ENCODE measurements at regions not wholly inside any gene's neighbourhood (a gene's known extent, or its start where the extent isn't known, plus 50 kb on each side); places are given as distances from the start of the nearest gene placed in this dataset.
A peak's percentile ranks its signal among the peaks of the same experiment; 100 is the strongest.

DNA sequence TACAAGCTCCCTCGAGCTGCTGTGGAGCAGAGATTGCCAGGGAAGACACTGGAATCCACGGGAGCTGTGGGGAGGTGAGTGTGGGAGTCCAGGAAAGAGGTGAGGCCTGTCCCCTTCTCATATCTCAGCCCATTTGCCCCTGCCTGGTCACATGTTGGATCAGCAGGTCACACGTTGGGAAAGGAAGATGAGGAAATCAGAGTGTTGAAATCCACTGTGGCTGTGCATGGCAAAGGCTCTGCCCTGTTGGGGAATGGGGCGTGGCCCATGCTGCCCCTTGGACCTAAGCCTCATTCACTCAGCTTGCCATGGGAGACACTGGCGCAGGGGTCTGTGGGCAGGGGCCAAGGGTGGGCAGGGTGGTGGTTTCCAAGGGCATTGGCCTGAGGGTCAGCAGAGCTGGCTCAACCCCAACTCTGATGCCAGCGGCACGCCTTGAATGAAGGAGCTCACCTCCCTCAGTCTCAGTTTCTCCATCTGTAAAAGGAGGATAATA lies 85.4 kb upstream of the CPEB4 start:
- DNase-seq (ENCODE audit: low spot score) = peak; percentile 48

DNA sequence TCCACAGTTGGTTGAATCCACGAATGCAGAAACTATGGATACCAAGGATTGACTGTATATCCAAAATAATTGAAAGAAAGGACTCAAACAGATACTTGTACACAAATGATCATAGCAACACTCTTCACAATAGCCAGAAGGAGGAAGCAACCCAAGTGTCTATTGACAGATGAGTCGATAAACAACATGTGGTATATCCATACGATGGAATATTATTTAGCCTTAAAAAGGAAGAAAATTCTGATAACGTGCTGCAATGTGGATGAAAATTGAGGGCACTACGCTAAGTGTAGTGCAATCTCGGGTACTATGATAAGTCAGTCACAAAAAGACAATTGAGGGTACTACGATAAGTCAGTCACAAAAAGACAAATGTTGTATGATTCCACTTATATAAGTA lies 83.6 kb upstream of the CPEB4 start:
- no peak for DNase-seq (ENCODE audit: low spot score)

GRCh38 chr5:173806270-173807035 lies 81.7 kb upstream of the CPEB4 start:
- DNase-seq (ENCODE audit: low spot score) = no peak

DNA sequence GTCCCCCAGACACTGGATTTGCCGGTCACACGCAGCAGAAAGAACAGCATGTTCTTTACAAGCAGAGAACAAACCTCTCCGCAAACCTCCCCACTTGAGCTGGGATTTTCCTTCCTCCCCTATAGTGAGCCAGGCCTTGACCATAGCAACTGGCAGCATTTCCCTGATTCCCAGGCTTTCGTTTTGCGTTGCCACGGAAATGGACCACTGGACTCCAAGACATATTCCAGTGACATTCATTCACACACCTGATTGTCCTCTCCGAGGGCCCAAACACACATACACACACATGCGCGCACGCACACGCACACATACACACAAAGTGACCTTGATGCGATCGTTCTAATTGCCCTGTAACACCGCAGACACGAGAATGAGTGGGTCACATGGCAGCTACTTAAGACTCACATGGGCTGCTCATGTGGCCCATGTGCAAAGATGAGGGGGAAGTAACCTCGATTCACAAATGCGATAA lies 80.9 kb upstream of the CPEB4 start:
- no peak for DNase-seq (ENCODE audit: low spot score)

GRCh38 chr5:173808079-173808808 lies 79.9 kb upstream of the CPEB4 start:
- no peak for DNase-seq (ENCODE audit: low spot score)

DNA sequence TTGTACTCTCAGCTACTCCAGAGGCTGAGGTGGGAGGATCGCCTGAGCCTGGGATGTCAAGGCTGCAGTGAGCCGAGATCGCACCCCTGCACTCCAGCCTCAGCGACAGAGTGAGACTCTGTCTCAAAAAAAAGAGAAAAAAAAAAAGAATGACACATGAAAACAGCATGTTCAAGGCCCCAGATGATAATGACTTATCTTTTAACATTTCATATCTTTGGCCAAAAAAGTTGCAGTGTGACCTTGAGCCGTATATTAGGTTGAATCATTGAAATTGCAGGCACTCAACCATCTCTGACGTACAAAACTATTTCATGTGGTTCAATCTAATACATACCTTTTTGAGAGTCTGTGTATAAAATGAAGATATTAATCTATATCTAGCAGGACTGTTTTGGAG lies 79.1 kb upstream of the CPEB4 start:
- DNase-seq (ENCODE audit: low spot score) = no peak

DNA sequence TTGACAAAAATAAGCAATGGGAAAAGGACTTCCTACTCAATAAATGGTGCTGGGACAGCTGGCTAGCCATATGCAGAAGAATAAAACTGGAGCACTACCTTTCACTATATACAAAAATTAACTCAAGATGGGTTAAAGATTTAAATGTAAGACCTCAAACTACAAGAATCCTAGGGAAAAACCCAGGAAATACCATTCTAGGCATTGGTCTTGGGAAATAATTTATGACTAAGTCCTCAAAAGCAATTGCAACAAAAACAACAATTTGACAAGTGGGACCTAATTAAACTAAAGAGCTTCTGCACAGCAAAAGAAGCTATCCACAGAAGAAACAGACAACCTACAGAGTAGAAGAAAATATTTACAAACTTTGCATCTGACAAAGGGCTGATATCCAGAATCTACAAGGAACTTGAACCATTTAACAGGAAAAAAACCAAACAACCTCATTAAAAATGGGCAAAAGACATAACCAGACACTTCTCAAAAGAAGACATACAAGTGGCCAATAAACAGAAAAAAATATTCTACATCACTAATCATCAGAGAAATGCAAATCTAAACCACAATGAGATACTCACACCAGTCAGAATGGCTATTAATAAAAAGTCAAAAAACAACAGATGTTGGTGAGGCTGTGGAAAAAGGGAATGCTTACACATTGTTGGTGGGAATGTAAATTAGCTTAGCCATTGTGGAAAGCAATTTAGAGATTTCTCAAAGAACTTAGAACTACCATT lies 75.2 kb upstream of the CPEB4 start:
- no peak for DNase-seq (ENCODE audit: low spot score)

DNA sequence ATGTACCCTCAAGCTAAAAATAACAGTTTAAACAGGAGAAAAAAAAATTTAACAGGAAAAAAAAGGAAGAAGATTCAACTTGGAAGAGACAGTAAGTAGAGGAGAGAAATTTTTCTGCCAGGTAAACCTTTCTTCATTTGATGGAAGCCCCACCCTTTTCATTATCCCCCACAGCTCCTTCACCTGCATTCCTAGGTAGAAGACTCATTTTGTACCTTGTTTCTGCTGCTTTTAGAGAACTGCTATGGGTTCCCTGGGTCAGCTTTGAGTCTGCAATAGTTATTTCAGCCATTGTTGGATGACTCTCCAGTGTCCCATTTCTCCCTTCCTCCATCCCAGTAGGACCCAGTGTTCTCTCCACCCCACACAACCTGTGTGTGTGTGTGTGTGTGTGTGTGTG lies 74.1 kb upstream of the CPEB4 start:
- DNase-seq (ENCODE audit: low spot score) = no peak

DNA sequence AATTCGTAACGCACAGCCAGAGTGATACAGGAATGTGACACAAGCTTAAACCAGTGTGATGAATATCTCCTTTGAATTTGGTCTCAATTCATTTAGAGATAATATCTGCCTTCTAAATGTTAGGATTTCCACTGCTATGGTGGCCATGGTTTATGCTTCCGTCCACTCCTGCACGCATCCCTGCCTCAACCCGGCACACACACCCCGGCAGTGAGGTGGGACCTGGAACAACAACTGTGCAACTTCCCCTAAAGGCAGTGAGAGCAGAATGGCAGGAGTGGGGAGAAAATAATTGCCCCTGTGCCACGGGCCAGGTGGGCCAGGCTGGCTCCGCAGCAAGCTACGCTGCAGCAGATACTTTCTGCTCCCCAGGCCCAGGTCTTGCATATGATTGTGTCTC lies 72.6 kb upstream of the CPEB4 start:
- DNase-seq (ENCODE audit: low spot score) = no peak

- no peak for DNase-seq (ENCODE audit: low spot score)
Observed at GRCh38 chr5:173816728-173817127, 71.4 kb upstream of the CPEB4 start.

- no peak for DNase-seq (ENCODE audit: low spot score)
Observed at GRCh38 chr5:173817561-173817960, 70.6 kb upstream of the CPEB4 start.

- DNase-seq (ENCODE audit: low spot score) = no peak
Observed at GRCh38 chr5:173819521-173819920, 68.6 kb upstream of the CPEB4 start.

DNA sequence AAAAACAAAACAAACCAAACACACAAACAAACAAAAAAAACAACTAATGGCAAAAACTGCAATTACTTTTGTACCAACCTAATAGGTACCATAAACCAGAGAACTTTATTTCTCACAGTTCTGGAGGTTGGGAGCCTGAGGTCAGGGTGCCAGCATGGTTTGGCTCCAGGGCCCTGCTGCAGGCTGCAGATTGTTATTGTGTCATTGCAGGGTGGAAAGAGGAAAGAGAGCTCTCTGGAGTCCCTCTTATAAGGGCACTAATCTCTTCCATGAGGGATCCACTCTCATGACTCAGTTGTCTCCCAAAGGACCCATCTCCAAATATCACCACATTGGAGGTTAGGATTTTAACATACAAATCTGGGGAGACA lies 64.9 kb upstream of the CPEB4 start:
- no peak for DNase-seq (ENCODE audit: low spot score)

DNA sequence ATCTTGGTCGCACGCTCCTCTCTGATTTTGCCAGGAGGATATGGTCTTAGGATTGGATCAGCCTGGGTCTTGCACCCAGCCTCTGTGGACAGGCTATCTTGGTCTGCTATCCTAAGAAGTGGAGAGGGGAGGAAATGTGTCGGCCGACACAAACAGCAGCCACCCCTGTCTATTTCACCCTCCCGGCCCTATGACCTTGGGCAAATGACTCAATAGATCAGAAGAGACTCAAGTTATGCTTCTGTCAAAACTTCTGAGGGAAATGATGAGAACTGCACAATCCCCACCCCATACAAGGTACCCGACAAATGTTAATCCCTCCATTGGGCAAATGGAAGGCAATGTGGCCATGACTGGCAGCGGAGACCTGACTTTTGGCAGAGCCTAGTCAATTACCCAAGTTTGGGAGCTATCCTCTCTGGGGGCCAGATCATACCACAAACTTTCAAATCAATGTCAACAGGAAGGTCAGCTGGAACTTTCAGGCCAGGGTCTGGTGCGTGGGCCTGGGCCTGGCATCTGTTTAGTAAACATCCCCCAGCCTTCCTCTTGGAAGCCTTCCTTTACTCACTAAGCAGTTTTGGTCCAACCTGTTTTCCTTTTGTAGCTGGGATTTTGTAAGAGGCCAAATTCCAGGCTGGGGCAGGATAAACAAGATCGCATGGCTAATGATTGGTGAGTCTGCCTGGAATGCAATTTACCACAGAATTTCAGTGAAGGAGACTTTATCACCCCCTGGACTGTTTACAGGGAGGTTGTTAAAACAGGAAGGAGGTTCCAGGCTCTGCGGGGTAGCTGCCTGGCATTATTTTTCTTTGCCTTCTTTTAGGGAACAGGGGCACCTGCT lies 64.2 kb upstream of the CPEB4 start:
- peak; percentile 85 for DNase-seq (ENCODE audit: low spot score)

- DNase-seq (ENCODE audit: low spot score) = peak; percentile 37
Observed at GRCh38 chr5:173825215-173825865, 62.8 kb upstream of the CPEB4 start.

- no peak for DNase-seq (ENCODE audit: low spot score)
Observed at GRCh38 chr5:173826086-173826427, 62.1 kb upstream of the CPEB4 start.

DNA sequence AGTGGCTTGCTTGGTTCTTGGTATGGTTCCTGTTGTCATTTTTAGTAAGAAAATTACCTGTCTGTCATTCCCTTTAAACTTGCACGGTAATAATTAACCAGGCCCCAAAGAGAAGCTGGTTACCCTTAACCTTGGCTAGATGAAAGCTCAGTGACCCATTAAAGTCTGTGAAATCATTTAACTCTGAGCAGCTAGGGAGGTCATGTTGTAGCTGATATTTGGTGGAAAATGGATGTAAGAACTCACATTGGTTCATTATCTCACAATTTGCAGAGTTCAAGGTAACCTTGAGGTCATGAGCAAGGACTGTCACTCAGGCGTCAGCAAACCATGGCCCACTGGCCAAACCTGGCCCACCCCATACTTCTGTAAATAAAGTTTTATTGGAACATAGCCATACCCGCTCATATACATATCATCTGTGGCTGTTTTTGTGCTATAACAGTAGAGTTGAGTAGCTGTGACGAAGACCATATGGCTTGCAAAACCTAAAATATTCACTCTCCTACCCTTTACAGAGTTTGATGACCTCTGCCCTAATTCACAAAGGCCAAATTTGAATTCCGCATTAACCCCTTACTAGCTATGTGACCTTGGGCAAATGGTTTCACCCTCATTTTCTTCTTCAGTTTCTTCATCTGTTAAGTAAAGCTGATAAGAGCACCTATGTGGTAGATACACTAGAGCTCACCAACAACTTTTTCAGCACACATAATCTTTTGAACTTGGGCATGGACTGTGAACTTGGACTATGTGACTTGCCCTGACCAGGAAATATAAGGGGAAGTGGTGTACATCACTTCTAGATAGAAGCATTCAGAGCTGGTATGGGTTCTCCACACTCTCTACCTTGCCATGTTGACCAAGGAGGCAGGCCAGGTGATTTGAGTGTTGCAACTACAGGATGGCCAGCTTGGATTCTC lies 61.5 kb upstream of the CPEB4 start:
- no peak for DNase-seq (ENCODE audit: low spot score)

GRCh38 chr5:173828952-173829351 lies 59.2 kb upstream of the CPEB4 start:
- DNase-seq (ENCODE audit: low spot score) = no peak

- peak; percentile 25 for DNase-seq (ENCODE audit: low spot score)
Observed at GRCh38 chr5:173829826-173830225, 58.3 kb upstream of the CPEB4 start.

DNA sequence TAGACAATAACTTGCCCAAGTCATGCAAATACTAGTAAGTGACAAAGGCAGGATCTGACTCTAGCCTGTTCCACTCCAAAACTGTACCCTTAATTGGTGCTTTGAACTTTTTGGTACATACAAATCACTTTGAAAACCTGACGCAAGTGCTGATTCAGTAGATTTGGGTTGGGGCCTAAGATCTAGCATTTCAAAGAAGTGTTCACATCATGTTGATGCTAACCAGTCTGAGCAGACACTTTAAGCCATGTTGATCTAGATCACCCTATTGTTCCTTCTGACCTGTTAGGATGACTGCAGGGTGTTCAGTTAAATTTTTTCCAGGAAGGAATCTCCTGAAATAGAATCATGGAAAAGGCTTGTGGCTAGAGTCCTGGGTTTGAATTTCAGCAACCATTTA lies 57.7 kb upstream of the CPEB4 start:
- DNase-seq (ENCODE audit: low spot score) = no peak
